ENCODE measurements at regions not wholly inside any gene's neighbourhood (a gene's known extent, or its start where the extent isn't known, plus 50 kb on each side); places are given as distances from the start of the nearest gene placed in this dataset.

GRCh38 chr1:5067246-5067645, 412.8 kb downstream of the AJAP1 start:
- Mint-ChIP-seq H3K36me3 (peaks cover 72% of the 10 kb centered on the region), H3K9me3 (peaks cover 86% of the 10 kb centered on the region), H3K27ac (no peak overlapping the region), H3K4me1 (peaks cover 2% of the 10 kb centered on the region; the same call in 1 of the 2 replicates), H3K27me3 (ENCODE audit: low read depth) (no peaks in the 10 kb centered on the region; the same call in 1 of the 2 replicates), H3K4me3 (no peak overlapping the region)
- DNase-seq (ENCODE audit: low spot score) (no peak), ATAC-seq (no peak)
- CTCF ChIA-PET = no interaction called here
- TF ChIP-seq TEAD1 (CRISPR knock-in tag; IDR thresholded peaks at IDR 0.05) (no peak), RELA (CRISPR knock-in tag; IDR thresholded peaks at IDR 0.05; ENCODE audit: borderline replicate concordance) (no peak), MAX (CRISPR knock-in tag; IDR thresholded peaks at IDR 0.05) (no peak), NR1H2 (CRISPR knock-in tag; IDR thresholded peaks at IDR 0.05) (no peak), IRF1 (CRISPR knock-in tag; IDR thresholded peaks at IDR 0.05) (no peak), ESRRA (CRISPR knock-in tag; IDR thresholded peaks at IDR 0.05; ENCODE audit: borderline replicate concordance) (no peak), TEAD4 (CRISPR knock-in tag; IDR thresholded peaks at IDR 0.05) (no peak), ZNF263 (CRISPR knock-in tag; IDR thresholded peaks at IDR 0.05; ENCODE audit: low read depth) (no peak), GTF2I (CRISPR knock-in tag; conservative IDR thresholded peaks at IDR 0.05) (no peak), MYBL2 (CRISPR knock-in tag; IDR thresholded peaks at IDR 0.05) (no peak), ZNF423 (CRISPR knock-in tag; IDR thresholded peaks at IDR 0.05) (no peak), CREB1 (CRISPR knock-in tag; IDR thresholded peaks at IDR 0.05) (no peak), PRRX2 (CRISPR knock-in tag; IDR thresholded peaks at IDR 0.05) (no peak)
- TF ChIP-seq, protein P1, sequence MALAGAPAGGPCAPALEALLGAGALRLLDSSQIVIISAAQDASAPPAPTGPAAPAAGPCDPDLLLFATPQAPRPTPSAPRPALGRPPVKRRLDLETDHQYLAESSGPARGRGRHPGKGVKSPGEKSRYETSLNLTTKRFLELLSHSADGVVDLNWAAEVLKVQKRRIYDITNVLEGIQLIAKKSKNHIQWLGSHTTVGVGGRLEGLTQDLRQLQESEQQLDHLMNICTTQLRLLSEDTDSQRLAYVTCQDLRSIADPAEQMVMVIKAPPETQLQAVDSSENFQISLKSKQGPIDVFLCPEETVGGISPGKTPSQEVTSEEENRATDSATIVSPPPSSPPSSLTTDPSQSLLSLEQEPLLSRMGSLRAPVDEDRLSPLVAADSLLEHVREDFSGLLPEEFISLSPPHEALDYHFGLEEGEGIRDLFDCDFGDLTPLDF (CRISPR knock-in tag; IDR thresholded peaks at IDR 0.05) = no peak
- TF ChIP-seq, protein P2, sequence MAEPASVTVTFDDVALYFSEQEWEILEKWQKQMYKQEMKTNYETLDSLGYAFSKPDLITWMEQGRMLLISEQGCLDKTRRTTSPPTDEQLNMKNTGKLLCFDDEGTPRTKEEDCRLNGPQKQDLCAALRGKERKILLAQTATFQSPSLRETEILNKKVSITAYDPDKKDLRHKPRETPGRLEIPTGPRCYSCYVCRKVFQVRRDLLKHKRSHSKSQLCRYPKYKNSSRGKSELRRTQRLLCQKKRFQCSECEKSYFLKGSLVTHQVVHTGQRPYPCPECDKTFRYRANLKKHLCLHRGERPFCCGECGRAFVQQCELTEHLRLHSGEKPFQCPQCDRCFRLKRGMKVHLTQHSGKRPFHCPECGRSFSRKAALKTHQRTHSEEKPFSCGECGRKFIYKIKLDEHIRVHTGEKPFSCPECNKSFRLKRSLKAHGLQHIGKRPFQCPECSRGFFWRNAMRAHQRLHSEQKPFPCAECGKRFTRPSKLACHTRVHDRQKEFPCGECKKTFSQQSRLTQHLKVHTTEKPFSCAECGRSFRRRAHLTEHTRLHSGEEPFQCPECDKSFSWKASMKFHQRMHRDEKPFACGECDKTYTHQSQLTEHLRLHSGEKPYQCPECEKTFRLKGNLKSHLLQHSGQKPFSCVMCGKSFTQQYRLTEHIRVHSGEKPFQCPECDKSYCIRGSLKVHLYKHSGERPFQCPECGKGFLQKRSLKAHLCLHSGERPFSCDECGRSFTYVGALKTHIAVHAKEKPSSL (CRISPR knock-in tag; conservative IDR thresholded peaks at IDR 0.05) = no peak
- TF ChIP-seq, protein P3, sequence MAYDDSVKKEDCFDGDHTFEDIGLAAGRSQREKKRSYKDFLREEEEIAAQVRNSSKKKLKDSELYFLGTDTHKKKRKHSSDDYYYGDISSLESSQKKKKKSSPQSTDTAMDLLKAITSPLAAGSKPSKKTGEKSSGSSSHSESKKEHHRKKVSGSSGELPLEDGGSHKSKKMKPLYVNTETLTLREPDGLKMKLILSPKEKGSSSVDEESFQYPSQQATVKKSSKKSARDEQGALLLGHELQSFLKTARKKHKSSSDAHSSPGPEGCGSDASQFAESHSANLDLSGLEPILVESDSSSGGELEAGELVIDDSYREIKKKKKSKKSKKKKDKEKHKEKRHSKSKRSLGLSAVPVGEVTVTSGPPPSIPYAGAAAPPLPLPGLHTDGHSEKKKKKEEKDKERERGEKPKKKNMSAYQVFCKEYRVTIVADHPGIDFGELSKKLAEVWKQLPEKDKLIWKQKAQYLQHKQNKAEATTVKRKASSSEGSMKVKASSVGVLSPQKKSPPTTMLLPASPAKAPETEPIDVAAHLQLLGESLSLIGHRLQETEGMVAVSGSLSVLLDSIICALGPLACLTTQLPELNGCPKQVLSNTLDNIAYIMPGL (CRISPR knock-in tag; IDR thresholded peaks at IDR 0.05) = no peak
- POLR2A ChIA-PET = no interaction called here

- no peak for DNase-seq (ENCODE audit: low spot score)
- POLR2A ChIA-PET = no interaction called here
- peaks cover 39% of the 10 kb centered on the region for H3K9me3 Mint-ChIP-seq
- H3K27ac Mint-ChIP-seq = no peak overlapping the region; the same call in 1 of the 2 replicates
- no peak overlapping the region for H3K4me3 Mint-ChIP-seq
- H3K36me3 Mint-ChIP-seq = peaks cover 50% of the 10 kb centered on the region
- H3K4me1 Mint-ChIP-seq = peaks cover 3% of the 10 kb centered on the region; the same call in 1 of the 2 replicates
- no peak; the same call in 1 of the 2 replicates for ATAC-seq
- peaks cover 3% of the 10 kb centered on the region; the same call in 1 of the 2 replicates for H3K27me3 Mint-ChIP-seq (ENCODE audit: low read depth)
- CTCF ChIA-PET = no interaction called here
- TF ChIP-seq KAT7 (CRISPR knock-in tag; IDR thresholded peaks at IDR 0.05; ENCODE audit: borderline replicate concordance) (no peak), ZNF263 (CRISPR knock-in tag; IDR thresholded peaks at IDR 0.05; ENCODE audit: low read depth) (no peak), NFYB (CRISPR knock-in tag; conservative IDR thresholded peaks at IDR 0.05; ENCODE audit: low read depth) (no peak), EMX1 (CRISPR knock-in tag; IDR thresholded peaks at IDR 0.05) (no peak), ZNF121 (CRISPR knock-in tag; IDR thresholded peaks at IDR 0.05) (no peak), ATF2 (CRISPR knock-in tag; IDR thresholded peaks at IDR 0.05; ENCODE audit: borderline replicate concordance, low read depth) (no peak), SP1 (CRISPR knock-in tag; conservative IDR thresholded peaks at IDR 0.05) (no peak), JAZF1 (CRISPR knock-in tag; IDR thresholded peaks at IDR 0.05) (no peak), USF1 (CRISPR knock-in tag; IDR thresholded peaks at IDR 0.05) (no peak), CBFB (CRISPR knock-in tag; IDR thresholded peaks at IDR 0.05; ENCODE audit: low read depth) (no peak)
- TF ChIP-seq, protein P4, sequence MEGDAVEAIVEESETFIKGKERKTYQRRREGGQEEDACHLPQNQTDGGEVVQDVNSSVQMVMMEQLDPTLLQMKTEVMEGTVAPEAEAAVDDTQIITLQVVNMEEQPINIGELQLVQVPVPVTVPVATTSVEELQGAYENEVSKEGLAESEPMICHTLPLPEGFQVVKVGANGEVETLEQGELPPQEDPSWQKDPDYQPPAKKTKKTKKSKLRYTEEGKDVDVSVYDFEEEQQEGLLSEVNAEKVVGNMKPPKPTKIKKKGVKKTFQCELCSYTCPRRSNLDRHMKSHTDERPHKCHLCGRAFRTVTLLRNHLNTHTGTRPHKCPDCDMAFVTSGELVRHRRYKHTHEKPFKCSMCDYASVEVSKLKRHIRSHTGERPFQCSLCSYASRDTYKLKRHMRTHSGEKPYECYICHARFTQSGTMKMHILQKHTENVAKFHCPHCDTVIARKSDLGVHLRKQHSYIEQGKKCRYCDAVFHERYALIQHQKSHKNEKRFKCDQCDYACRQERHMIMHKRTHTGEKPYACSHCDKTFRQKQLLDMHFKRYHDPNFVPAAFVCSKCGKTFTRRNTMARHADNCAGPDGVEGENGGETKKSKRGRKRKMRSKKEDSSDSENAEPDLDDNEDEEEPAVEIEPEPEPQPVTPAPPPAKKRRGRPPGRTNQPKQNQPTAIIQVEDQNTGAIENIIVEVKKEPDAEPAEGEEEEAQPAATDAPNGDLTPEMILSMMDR (IDR thresholded peaks at IDR 0.05) = no peak
- TF ChIP-seq, protein P5, sequence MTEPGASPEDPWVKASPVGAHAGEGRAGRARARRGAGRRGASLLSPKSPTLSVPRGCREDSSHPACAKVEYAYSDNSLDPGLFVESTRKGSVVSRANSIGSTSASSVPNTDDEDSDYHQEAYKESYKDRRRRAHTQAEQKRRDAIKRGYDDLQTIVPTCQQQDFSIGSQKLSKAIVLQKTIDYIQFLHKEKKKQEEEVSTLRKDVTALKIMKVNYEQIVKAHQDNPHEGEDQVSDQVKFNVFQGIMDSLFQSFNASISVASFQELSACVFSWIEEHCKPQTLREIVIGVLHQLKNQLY (CRISPR knock-in tag; IDR thresholded peaks at IDR 0.05) = no peak
These were observed 399.3 kb downstream of the AJAP1 start for GRCh38 chr1:5053744-5054143.

Measured in WTC11 (cell line).